Activated CD8-positive, alpha-beta T cell treated with anti-CD3 and anti-CD28 coated beads for 36 hours (primary cell): ENCODE measurements at regions not wholly inside any gene's neighbourhood (a gene's known extent, or its start where the extent isn't known, plus 50 kb on each side); places are given as distances from the start of the nearest gene placed in this dataset.

Experiments used
- ATAC-seq: fragments of 200-7000 bp; cut with Tn5 transposase; one replicate; pipeline ENCODE4 v1.10.0; 2021; ENCODE audit warnings: mild to moderate bottlenecking, moderate library complexity
- CTCF ChIA-PET: fragments of 350-600 bp; sonication (Branson Sonifier 250); formaldehyde crosslinking; loops from one replicate; lab custom pipeline; 2021; ENCODE audit warnings: antibody characterized with exemption; lab: Charles Lee
- POLR2A ChIA-PET: fragments of 350-600 bp; sonication (Branson Sonifier 250); formaldehyde crosslinking; loops from one replicate; lab custom pipeline; 2021; ENCODE audit warnings: antibody characterized with exemption; lab: Charles Lee
- DNase-seq: peaks from one replicate; pipeline ENCODE4 v3.0.0-alpha.2; 2020
- H3K27ac Mint-ChIP-seq: one replicate; pipeline ENCODE4 v1.8.0; 2021; ENCODE audit warnings: mild to moderate bottlenecking, mixed read lengths
- H3K27me3 Mint-ChIP-seq: one replicate; pipeline ENCODE4 v1.8.0; 2021; ENCODE audit warnings: mixed read lengths
- H3K36me3 Mint-ChIP-seq: one replicate; pipeline ENCODE4 v1.8.0; 2021; ENCODE audit warnings: low read depth, mixed read lengths
- H3K4me1 Mint-ChIP-seq: one replicate; pipeline ENCODE4 v1.8.0; 2021; ENCODE audit warnings: low read depth, mixed read lengths
- H3K4me3 Mint-ChIP-seq: one replicate; pipeline ENCODE4 v1.8.0; 2021; ENCODE audit warnings: mild to moderate bottlenecking, moderate library complexity, mixed read lengths
- H3K9me3 Mint-ChIP-seq: one replicate; pipeline ENCODE4 v1.8.0; 2021; ENCODE audit warnings: mixed read lengths
- CTCF ChIP-seq: fragments of 200-600 bp; IDR thresholded peaks from one replicate; pipeline ENCODE4 v1.8.0; 2022; ENCODE audit warnings: antibody characterized with exemption, mild to moderate bottlenecking
- intact Hi-C: fragments of 100-400 bp; cut with micrococcal nuclease; formaldehyde crosslinking; loops from one replicate; pipeline ENCODE4 v1.10.0; 2022

GRCh38 chr16:63612462-63613227 lies 1509.2 kb downstream of the CDH11 start:
- TF ChIP-seq CTCF = no peak
- H3K4me3 Mint-ChIP-seq = no peak overlapping the region
- no peaks in the 10 kb centered on the region for H3K36me3 Mint-ChIP-seq
- DNase-seq (no peak), ATAC-seq (no peak)
- H3K9me3 Mint-ChIP-seq = peaks cover 25% of the 10 kb centered on the region
- H3K4me1 Mint-ChIP-seq = no peaks in the 10 kb centered on the region
- H3K27ac Mint-ChIP-seq = no peak overlapping the region
- ChIA-PET CTCF (no interaction called here), POLR2A (no interaction called here)
- H3K27me3 Mint-ChIP-seq = no peaks in the 10 kb centered on the region
- intact Hi-C loops = no loop called here

- ChIA-PET CTCF (no interaction called here), POLR2A (interaction anchor here (0.6 kb wide), 1 partner anchor 1155 kb away, joined by 4 read pairs; no protein-coding TSS in a partner anchor)
- no peak overlapping the region for H3K4me3 Mint-ChIP-seq
- peaks cover 10% of the 10 kb centered on the region for H3K9me3 Mint-ChIP-seq
- ATAC-seq (no peak), DNase-seq (no peak)
- TF ChIP-seq CTCF = no peak
- intact Hi-C loops = no loop called here
- no peaks in the 10 kb centered on the region for H3K27me3 Mint-ChIP-seq
- H3K4me1 Mint-ChIP-seq = no peaks in the 10 kb centered on the region
- no peak overlapping the region for H3K27ac Mint-ChIP-seq
- H3K36me3 Mint-ChIP-seq = no peaks in the 10 kb centered on the region
These were observed 1515.1 kb downstream of the CDH11 start for GRCh38 chr16:63606778-63607177.

- POLR2A ChIA-PET = no interaction called here
- no peak overlapping the region for H3K4me3 Mint-ChIP-seq
- DNase-seq (no peak), ATAC-seq (no peak)
- H3K27ac Mint-ChIP-seq = no peak overlapping the region
- H3K27me3 Mint-ChIP-seq = no peaks in the 10 kb centered on the region
- CTCF ChIA-PET = no interaction called here
- no peak for TF ChIP-seq CTCF
- peaks cover 11% of the 10 kb centered on the region for H3K9me3 Mint-ChIP-seq
- H3K36me3 Mint-ChIP-seq = no peaks in the 10 kb centered on the region
- no peaks in the 10 kb centered on the region for H3K4me1 Mint-ChIP-seq
- intact Hi-C loops = no loop called here
These were observed 1519.5 kb downstream of the CDH11 start for GRCh38 chr16:63602206-63602927.

- ChIA-PET CTCF (no interaction called here), POLR2A (no interaction called here)
- no peaks in the 10 kb centered on the region for H3K27me3 Mint-ChIP-seq
- intact Hi-C loops = no loop called here
- ATAC-seq = no peak
- no peak overlapping the region for H3K27ac Mint-ChIP-seq
- TF ChIP-seq CTCF = no peak
- no peak overlapping the region for H3K4me3 Mint-ChIP-seq
- H3K36me3 Mint-ChIP-seq = no peaks in the 10 kb centered on the region
- peaks cover 15% of the 10 kb centered on the region for H3K9me3 Mint-ChIP-seq
- DNase-seq = no peak
- H3K4me1 Mint-ChIP-seq = no peaks in the 10 kb centered on the region
These were observed 1525.1 kb downstream of the CDH11 start for GRCh38 chr16:63596716-63597115.

- ATAC-seq (no peak), DNase-seq (no peak)
- ChIA-PET POLR2A (no interaction called here), CTCF (no interaction called here)
- Mint-ChIP-seq H3K4me3 (no peak overlapping the region), H3K27ac (no peak overlapping the region), H3K27me3 (no peaks in the 10 kb centered on the region), H3K36me3 (no peaks in the 10 kb centered on the region), H3K4me1 (no peaks in the 10 kb centered on the region), H3K9me3 (peaks cover 12% of the 10 kb centered on the region)
- intact Hi-C loops = no loop called here
- no peak for TF ChIP-seq CTCF
These were observed 1529.0 kb downstream of the CDH11 start for GRCh38 chr16:63592852-63593251.
